GM23248 (cell line): ENCODE measurements at regions not wholly inside any gene's neighbourhood (a gene's known extent, or its start where the extent isn't known, plus 50 kb on each side); places are given as distances from the start of the nearest gene placed in this dataset.

Source experiments
- EZH2 ChIP-seq: fragments of 200-600 bp; sonication (generic); IDR thresholded peaks from 2 replicates; pipeline ENCODE4 v1.6.1; 2018; ENCODE audit warnings: antibody characterized with exemption, mild to moderate bottlenecking; ENCODE audit not compliant: insufficient read depth, poor library complexity, severe bottlenecking
- EZH2phosphoT487 ChIP-seq: fragments of 200-600 bp; sonication (generic); IDR thresholded peaks from 2 replicates; pipeline ENCODE4 v1.6.1; 2018; ENCODE audit warnings: antibody characterized with exemption, moderate library complexity, mild to moderate bottlenecking, low read depth; ENCODE audit not compliant: insufficient read depth

- TF ChIP-seq EZH2phosphoT487 (no peak), EZH2 (no peak)
Measured at GRCh38 chrX:110427076-110427475, 68.4 kb downstream of the RTL9 start.
